Testis (tissue), 2 donors: ENCODE measurements at regions not wholly inside any gene's neighbourhood (a gene's known extent, or its start where the extent isn't known, plus 50 kb on each side); places are given as distances from the start of the nearest gene placed in this dataset.

Experiments used
- DNase-seq: peaks from one replicate; pipeline ENCODE4 v3.0.0-alpha.2; 2019
- H3K27ac ChIP-seq, 2 donors: fragments of 200-600 bp; sonication (generic); one replicate each; pipeline ENCODE4 v1.5.1; 2019
- H3K27me3 ChIP-seq: fragments of 200-600 bp; sonication (generic); one replicate; pipeline ENCODE4 v1.5.1; 2019
- H3K36me3 ChIP-seq: fragments of 200-600 bp; sonication (generic); one replicate; pipeline ENCODE4 v1.5.1; 2017; ENCODE audit warnings: low read depth; ENCODE audit errors: missing control alignments
- H3K4me1 ChIP-seq: fragments of 200-600 bp; sonication (generic); one replicate; pipeline ENCODE4 v1.5.1; 2019
- H3K4me3 ChIP-seq, 2 donors: fragments of 200-600 bp; sonication (generic); one replicate each; pipeline ENCODE4 v1.5.1; 2017 to 2019
- H3K9me3 ChIP-seq: fragments of 200-600 bp; sonication (generic); one replicate; pipeline ENCODE4 v1.5.1; 2017
- CTCF ChIP-seq, 3 experiments: fragments of 450-650 bp in 2 of 3; fragments of 200-600 bp in 1 of 3; sonication (generic) in 1 of 3; IDR thresholded peaks; one replicate each; pipeline ENCODE4 v1.5.1; 2016 to 2019; ENCODE audit warnings: antibody characterized with exemption in 3 of 3, mild to moderate bottlenecking in 2 of 3, moderate library complexity in 1 of 3
- POLR2A ChIP-seq: fragments of 450-650 bp; IDR thresholded peaks from one replicate; pipeline ENCODE4 v1.6.1; 2017; ENCODE audit warnings: antibody characterized with exemption, mild to moderate bottlenecking, moderate library complexity
- WGBS, 2 donors: methylation state at CpG; one replicate each; pipeline ENCODE4 v1.1.5; 2018; 5-methylcytosine and 5-hydroxymethylcytosine counted together
- intact Hi-C: fragments of 100-400 bp; cut with DNase I; formaldehyde crosslinking; loops from one replicate; pipeline ENCODE4 v1.15.1; 2023; ENCODE audit warnings: low total_unique reads

GRCh38 chr10:128474571-128474970 is 348.3 kb upstream of the MKI67 start:
- no peaks in the 10 kb centered on the region for H3K27me3 ChIP-seq
- no peak overlapping the region for H3K27ac ChIP-seq
- DNase-seq: no peak
- no peaks in the 10 kb centered on the region for H3K9me3 ChIP-seq
- H3K4me3 ChIP-seq: no peak overlapping the region
- TF ChIP-seq POLR2A: no peak
- H3K4me1 ChIP-seq: no peaks in the 10 kb centered on the region
- no peaks in the 10 kb centered on the region for H3K36me3 ChIP-seq
- 77 to 79% methylated on average over 6 of the region's 6 CpGs for WGBS, 2 donors
- intact Hi-C loops: no loop called here

- Histone ChIP-seq H3K27ac (no peak overlapping the region), H3K36me3 (no peaks in the 10 kb centered on the region), H3K4me3 (no peak overlapping the region), H3K4me1 (no peaks in the 10 kb centered on the region), H3K27me3 (no peaks in the 10 kb centered on the region), H3K9me3 (no peaks in the 10 kb centered on the region)
- no peak for DNase-seq
- 88 to 91% methylated on average over 18 to 24 of the region's 24 CpGs for WGBS, 2 donors
- no peak for TF ChIP-seq POLR2A
- no peak for TF ChIP-seq CTCF (IDR thresholded peaks at IDR 0.05)
- intact Hi-C loops: no loop called here
These were observed 349.6 kb upstream of the MKI67 start for GRCh38 chr10:128475686-128476367.

DNA sequence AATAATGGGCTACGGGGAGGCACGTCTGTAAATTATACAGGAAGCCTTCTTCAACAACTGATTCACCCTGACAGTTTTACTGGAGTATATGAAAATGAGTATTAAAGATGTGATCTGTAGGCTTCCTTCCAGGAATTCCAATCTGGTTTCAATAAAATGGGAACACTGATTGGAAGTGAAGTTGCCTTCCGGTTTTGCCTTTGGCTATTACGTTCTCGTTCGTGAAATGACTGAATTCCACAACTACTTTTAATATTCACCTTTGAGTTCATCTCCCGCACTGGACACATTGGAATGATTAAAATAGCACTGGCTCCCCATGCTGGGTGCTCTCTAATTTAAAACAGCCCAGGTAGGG is 350.1 kb upstream of the MKI67 start:
- TF ChIP-seq CTCF (IDR thresholded peaks at IDR 0.05): no peak
- no peak for TF ChIP-seq POLR2A
- Histone ChIP-seq H3K27ac (no peak overlapping the region), H3K36me3 (no peaks in the 10 kb centered on the region), H3K27me3 (no peaks in the 10 kb centered on the region), H3K4me3 (no peak overlapping the region), H3K4me1 (no peaks in the 10 kb centered on the region), H3K9me3 (no peaks in the 10 kb centered on the region)
- 85 to 90% methylated on average over 7 of the region's 7 CpGs for WGBS, 2 donors
- no peak for DNase-seq
- intact Hi-C loops: no loop called here

- no peak for DNase-seq
- WGBS, 2 donors: 40 to 48% methylated on average over 4 of the region's 4 CpGs
- no peak for TF ChIP-seq POLR2A
These were observed 350.6 kb upstream of the MKI67 start for GRCh38 chr10:128476845-128477244.

GRCh38 chr10:128480601-128481000 is 354.4 kb upstream of the MKI67 start:
- Histone ChIP-seq H3K4me1 (no peaks in the 10 kb centered on the region), H3K4me3 (no peak overlapping the region), H3K9me3 (no peaks in the 10 kb centered on the region), H3K27me3 (no peaks in the 10 kb centered on the region), H3K27ac (no peak overlapping the region), H3K36me3 (no peaks in the 10 kb centered on the region)
- WGBS, 2 donors: 65 to 71% methylated on average over 9 of the region's 9 CpGs
- intact Hi-C loops: no loop called here
- no peak for DNase-seq
- TF ChIP-seq CTCF (IDR thresholded peaks at IDR 0.05) (no peak), POLR2A (no peak)

More at GRCh38 chr10:128476845-128477244, 350.6 kb upstream of the MKI67 start:
- Histone ChIP-seq H3K27me3 (no peaks in the 10 kb centered on the region), H3K4me1 (no peaks in the 10 kb centered on the region), H3K36me3 (no peaks in the 10 kb centered on the region), H3K4me3 (no peak overlapping the region), H3K9me3 (no peaks in the 10 kb centered on the region), H3K27ac (no peak overlapping the region)
- intact Hi-C loops: no loop called here
